ENCODE measurements at regions not wholly inside any gene's neighbourhood (a gene's known extent, or its start where the extent isn't known, plus 50 kb on each side); places are given as distances from the start of the nearest gene placed in this dataset.
"Not testable (repeated sequence)": the region's sequence is repeated elsewhere in the genome, so short reads cannot be mapped to it uniquely, and the experiment has no call there.

DNA sequence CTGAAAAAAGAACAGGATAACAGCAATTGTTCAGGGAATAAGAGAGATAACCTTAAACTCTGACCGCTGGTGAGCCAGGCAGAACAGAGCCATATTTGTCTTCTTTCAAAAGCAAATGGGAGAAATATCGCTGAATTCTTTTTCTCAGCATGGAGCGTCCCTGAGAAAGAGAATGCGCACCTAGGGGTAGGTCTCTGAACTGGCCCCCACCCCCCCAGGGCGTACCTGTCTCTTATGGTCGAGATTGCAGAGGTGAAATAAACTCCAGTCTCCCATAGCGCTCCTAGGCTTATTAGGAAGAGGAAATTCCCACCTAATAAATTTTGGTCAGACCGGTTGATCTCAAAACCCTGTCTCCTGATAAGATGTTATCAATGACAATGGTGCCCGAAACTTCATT lies 655.2 kb upstream of the CHAC2 start:
- TF ChIP-seq, protein P1, sequence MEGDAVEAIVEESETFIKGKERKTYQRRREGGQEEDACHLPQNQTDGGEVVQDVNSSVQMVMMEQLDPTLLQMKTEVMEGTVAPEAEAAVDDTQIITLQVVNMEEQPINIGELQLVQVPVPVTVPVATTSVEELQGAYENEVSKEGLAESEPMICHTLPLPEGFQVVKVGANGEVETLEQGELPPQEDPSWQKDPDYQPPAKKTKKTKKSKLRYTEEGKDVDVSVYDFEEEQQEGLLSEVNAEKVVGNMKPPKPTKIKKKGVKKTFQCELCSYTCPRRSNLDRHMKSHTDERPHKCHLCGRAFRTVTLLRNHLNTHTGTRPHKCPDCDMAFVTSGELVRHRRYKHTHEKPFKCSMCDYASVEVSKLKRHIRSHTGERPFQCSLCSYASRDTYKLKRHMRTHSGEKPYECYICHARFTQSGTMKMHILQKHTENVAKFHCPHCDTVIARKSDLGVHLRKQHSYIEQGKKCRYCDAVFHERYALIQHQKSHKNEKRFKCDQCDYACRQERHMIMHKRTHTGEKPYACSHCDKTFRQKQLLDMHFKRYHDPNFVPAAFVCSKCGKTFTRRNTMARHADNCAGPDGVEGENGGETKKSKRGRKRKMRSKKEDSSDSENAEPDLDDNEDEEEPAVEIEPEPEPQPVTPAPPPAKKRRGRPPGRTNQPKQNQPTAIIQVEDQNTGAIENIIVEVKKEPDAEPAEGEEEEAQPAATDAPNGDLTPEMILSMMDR (IDR thresholded peaks at IDR 0.05): not testable (repeated sequence)
- not testable (repeated sequence) for TF ChIP-seq POLR2A (IDR thresholded peaks at IDR 0.05)
